IPS DF 6.9 (cell line): ENCODE measurements at regions not wholly inside any gene's neighbourhood (a gene's known extent, or its start where the extent isn't known, plus 50 kb on each side); places are given as distances from the start of the nearest gene placed in this dataset.
"Not testable (repeated sequence)": the region's sequence is repeated elsewhere in the genome, so short reads cannot be mapped to it uniquely, and the experiment has no call there.

ENCODE experiments used
- DNase-seq: peaks from one replicate; pipeline ENCODE4 v3.0.0-alpha.2; 2013; ENCODE audit warnings: low read depth, low spot score
- H3K27ac ChIP-seq: one replicate; pipeline ENCODE4 v1.5.1; 2013; ENCODE audit warnings: low read length, control low read depth
- H3K27me3 ChIP-seq: 2 replicates; pipeline ENCODE4 v1.6.1; 2013; ENCODE audit warnings: mild to moderate bottlenecking, low read length; ENCODE audit not compliant: control insufficient read depth, insufficient read depth
- H3K36me3 ChIP-seq: 2 replicates; pipeline ENCODE4 v1.6.1; 2013; ENCODE audit warnings: low read length; ENCODE audit not compliant: control insufficient read depth, insufficient read depth
- H3K4me1 ChIP-seq: 2 replicates; pipeline ENCODE4 v1.6.1; 2013; ENCODE audit warnings: low read length; ENCODE audit not compliant: control insufficient read depth, insufficient read depth
- H3K4me3 ChIP-seq: 2 replicates; pipeline ENCODE4 v1.5.1; 2013; ENCODE audit warnings: mild to moderate bottlenecking, low read length
- H3K9me3 ChIP-seq: 2 replicates; pipeline ENCODE4 v1.6.1; 2013; ENCODE audit warnings: low read length, inconsistent platforms; ENCODE audit not compliant: control insufficient read depth, insufficient read depth
- WGBS: extraction: QIAGEN DNeasy Blood & Tissue Kit; methylation state at CpG from one replicate; pipeline ENCODE4 v1.1.7; 2013; ENCODE audit warnings: mixed read lengths, missing lambda C conversion rate; ENCODE audit not compliant: insufficient read length, insufficient coverage; 5-methylcytosine and 5-hydroxymethylcytosine counted together

- H3K9me3 ChIP-seq = no peaks in the 10 kb centered on the region
- no CpG with 5 or more reads among the region's 4 CpGs for WGBS
- H3K36me3 ChIP-seq = no peaks in the 10 kb centered on the region
- H3K4me1 ChIP-seq = no peaks in the 10 kb centered on the region
- no peaks in the 10 kb centered on the region for H3K27me3 ChIP-seq
- H3K4me3 ChIP-seq = no peak overlapping the region
- H3K27ac ChIP-seq = no peak overlapping the region
- DNase-seq = no peak
These were observed 76.9 kb upstream of the EED start for GRCh38 chr11:86167499-86168164.

- not testable (repeated sequence) for H3K36me3 ChIP-seq, H3K4me1 ChIP-seq
- no CpG with 5 or more reads among the region's 1 CpG for WGBS
These were observed 78.3 kb upstream of the EED start for GRCh38 chr11:86166287-86166686.

DNA sequence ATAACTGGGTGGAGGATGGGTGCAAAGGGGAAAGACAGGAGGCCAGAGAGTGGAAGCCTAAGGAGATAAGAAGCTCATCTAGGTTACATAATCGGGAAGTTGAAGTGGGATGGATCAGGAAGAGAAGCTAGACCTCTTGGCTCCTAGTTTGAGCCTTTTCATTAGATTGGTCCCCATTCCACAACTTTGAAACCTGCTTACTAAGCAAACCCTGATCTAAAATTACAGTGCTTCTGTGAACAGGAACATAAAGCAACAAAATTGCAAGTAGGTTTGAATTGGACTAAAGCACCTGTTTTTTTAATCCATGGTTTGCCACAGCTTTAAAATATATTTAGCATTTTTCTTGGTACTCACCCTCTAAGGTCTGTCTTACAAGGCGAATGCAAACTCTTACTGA, 80.4 kb upstream of the EED start:
- Histone ChIP-seq H3K4me1 (no peaks in the 10 kb centered on the region), H3K9me3 (no peaks in the 10 kb centered on the region), H3K4me3 (no peak overlapping the region), H3K27ac (no peak overlapping the region), H3K36me3 (no peaks in the 10 kb centered on the region), H3K27me3 (no peaks in the 10 kb centered on the region)
- DNase-seq = no peak
- WGBS = no CpG with 5 or more reads among the region's 2 CpGs

More at GRCh38 chr11:86166287-86166686, 78.3 kb upstream of the EED start:
- not testable (repeated sequence) for H3K27me3 ChIP-seq, DNase-seq, H3K4me3 ChIP-seq, H3K27ac ChIP-seq, H3K9me3 ChIP-seq

DNA sequence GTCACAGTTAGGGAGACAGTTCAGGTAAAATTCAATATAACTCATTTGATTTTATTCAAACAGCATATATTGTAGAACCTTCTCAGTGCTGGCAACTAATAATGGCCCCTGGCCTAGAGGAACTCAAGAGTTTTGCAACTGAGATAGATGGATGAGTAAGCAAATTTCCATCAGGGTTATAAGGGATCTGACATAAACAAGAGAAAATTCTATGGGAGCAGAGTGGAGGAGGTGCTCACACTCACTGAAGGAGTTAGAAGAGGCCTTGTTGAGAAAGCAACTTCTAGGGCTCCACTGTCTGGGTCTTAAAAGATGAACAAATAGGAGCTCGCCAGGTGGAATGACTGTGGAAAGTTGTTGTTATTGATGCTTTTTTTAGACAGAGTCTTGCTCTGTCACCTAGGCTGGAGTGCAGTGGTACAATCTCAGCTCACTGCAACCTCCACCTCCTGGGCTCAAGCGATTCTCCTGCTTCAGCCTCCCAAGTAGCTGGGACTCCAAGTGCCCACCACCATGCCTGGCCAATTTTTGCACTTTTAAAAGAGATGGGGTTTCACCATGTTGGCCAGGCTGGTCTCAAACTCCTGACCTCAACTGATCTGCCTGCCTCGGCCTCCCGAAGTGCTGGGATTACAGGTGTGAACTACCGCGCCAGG, 81.2 kb upstream of the EED start:
- not testable (repeated sequence) for H3K27ac ChIP-seq, H3K27me3 ChIP-seq, H3K4me1 ChIP-seq, H3K9me3 ChIP-seq, DNase-seq, H3K4me3 ChIP-seq, H3K36me3 ChIP-seq
- WGBS = no CpG with 5 or more reads among the region's 6 CpGs

- no peak overlapping the region for H3K4me3 ChIP-seq
- H3K27me3 ChIP-seq = no peaks in the 10 kb centered on the region
- no peak overlapping the region for H3K27ac ChIP-seq
- no peaks in the 10 kb centered on the region for H3K36me3 ChIP-seq
- no peak for DNase-seq
- no peaks in the 10 kb centered on the region for H3K4me1 ChIP-seq
- no CpG with 5 or more reads among the region's 1 CpG for WGBS
- H3K9me3 ChIP-seq = no peaks in the 10 kb centered on the region
These were observed 82.3 kb upstream of the EED start for GRCh38 chr11:86162239-86162638.

GRCh38 chr11:86161837-86162236, 82.7 kb upstream of the EED start:
- no CpG with 5 or more reads among the region's 2 CpGs for WGBS
- H3K27me3 ChIP-seq = no peaks in the 10 kb centered on the region
- no peaks in the 10 kb centered on the region for H3K36me3 ChIP-seq
- H3K27ac ChIP-seq = no peak overlapping the region
- H3K4me1 ChIP-seq = no peaks in the 10 kb centered on the region
- DNase-seq = no peak
- no peak overlapping the region for H3K4me3 ChIP-seq
- H3K9me3 ChIP-seq = no peaks in the 10 kb centered on the region

DNA sequence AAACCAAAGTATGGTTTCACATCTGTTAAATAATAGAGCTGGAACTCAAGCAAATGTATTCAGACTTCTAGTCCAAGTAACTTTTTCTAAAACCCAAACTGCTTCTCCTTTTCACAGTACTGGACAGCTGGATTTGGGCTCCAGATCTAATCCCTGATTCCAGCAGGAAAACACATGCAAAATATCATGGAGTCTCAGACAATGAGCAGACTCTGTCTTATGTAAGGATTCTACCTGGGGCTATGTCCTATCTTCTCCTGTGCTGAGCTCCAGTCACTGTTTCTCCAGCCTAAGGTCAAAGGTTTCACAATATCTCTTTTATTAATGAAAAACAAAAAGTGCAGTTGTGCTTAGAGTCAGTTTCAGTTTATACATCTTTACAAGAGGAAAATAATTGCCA, 83.2 kb upstream of the EED start:
- Histone ChIP-seq H3K27ac (no peak overlapping the region), H3K36me3 (no peaks in the 10 kb centered on the region), H3K4me1 (no peaks in the 10 kb centered on the region), H3K27me3 (no peaks in the 10 kb centered on the region), H3K4me3 (no peak overlapping the region), H3K9me3 (no peaks in the 10 kb centered on the region)
- DNase-seq = no peak

DNA sequence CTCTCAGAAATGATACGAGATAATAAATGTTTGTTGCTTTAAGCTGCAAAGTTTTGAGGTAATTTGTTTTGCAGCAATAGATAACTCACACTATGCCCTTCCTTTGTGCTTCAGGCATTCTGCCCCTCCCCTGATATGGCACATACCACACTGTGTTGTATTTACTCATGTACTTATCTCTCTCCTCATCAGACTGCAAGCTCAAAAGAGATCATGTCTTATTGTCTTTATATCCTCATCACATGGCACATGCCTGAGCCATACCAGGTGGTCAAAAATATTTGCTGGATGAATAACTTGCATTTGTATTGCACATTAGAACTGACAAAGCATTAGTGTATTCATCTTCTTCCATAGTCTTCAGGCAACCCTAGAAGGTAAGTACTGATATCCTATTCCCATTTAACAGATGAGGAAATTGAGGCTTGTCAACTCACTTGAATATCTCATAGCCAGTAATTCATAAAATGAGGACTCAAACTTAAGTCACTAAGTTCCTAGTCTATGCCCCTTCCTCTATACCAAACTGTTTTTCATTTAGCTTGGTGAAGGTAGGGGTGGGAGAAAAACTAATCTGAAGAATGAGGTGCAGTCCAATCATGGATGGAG, 83.9 kb upstream of the EED start:
- H3K27me3 ChIP-seq = no peaks in the 10 kb centered on the region
- no peaks in the 10 kb centered on the region for H3K36me3 ChIP-seq
- H3K4me1 ChIP-seq = no peaks in the 10 kb centered on the region
- DNase-seq = no peak
- no peak overlapping the region for H3K4me3 ChIP-seq
- H3K9me3 ChIP-seq = no peaks in the 10 kb centered on the region
- no peak overlapping the region for H3K27ac ChIP-seq
- WGBS = no CpG with 5 or more reads among the region's 1 CpG

- H3K4me1 ChIP-seq = no peaks in the 10 kb centered on the region
- H3K36me3 ChIP-seq = no peaks in the 10 kb centered on the region
- no peaks in the 10 kb centered on the region for H3K27me3 ChIP-seq
- no CpG with 5 or more reads among the region's 3 CpGs for WGBS
- no peak for DNase-seq
- H3K9me3 ChIP-seq = no peaks in the 10 kb centered on the region
- no peak overlapping the region for H3K4me3 ChIP-seq
- no peak overlapping the region for H3K27ac ChIP-seq
These were observed 85.0 kb upstream of the EED start for GRCh38 chr11:86159581-86159891.

DNA sequence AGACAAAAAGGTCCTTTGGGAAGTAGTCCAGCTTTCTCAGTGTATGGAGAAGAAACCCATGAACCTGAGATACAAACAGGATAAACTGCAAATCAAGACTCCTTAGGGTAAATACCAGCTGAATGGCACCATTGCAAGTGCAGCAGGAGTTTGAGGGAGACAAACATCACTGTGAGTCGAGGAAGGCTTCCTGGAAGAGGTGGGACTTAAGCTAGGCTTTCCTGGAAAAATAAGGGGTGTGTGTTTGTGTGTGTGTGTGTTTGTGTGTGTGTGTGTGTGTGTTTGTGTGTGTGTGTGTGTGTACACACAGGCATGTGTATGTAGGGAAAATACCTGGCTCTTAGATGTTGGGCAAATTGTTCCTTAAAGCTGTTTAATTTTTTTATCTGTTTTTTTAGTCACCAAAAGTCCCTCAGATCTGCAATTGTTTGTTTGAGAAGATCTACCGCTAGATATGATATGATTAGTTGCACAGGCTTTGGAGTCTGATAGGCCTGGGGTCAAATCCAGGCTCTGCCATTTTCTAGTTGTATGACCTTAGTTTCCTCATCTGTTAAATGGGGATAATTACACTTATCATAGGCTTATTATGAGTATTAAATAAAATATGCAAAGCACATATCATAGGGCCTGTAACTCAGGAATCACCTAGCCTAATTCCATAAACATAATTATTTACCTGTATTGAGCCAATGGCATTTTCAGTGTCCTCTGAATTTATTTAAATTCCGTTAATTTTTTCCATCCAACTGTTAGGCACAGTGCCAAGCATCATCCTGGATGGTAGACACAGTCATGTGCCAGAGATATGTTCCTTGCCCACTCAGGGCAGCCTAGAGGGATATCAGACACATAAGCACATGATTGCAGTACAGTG, 85.6 kb upstream of the EED start:
- no CpG with 5 or more reads among the region's 3 CpGs for WGBS
- DNase-seq = no peak
- no peak overlapping the region for H3K4me3 ChIP-seq
- no peak overlapping the region for H3K27ac ChIP-seq
- no peaks in the 10 kb centered on the region for H3K4me1 ChIP-seq
- H3K9me3 ChIP-seq = no peaks in the 10 kb centered on the region
- no peaks in the 10 kb centered on the region for H3K27me3 ChIP-seq
- H3K36me3 ChIP-seq = no peaks in the 10 kb centered on the region
